ENCODE measurements at regions not wholly inside any gene's neighbourhood (a gene's known extent, or its start where the extent isn't known, plus 50 kb on each side); places are given as distances from the start of the nearest gene placed in this dataset.

- TF ChIP-seq ELF4 (IDR thresholded peaks at IDR 0.05) (no peak), TARDBP (IDR thresholded peaks at IDR 0.05) (no peak)
These were observed 110.3 kb downstream of the SLC25A47 start for GRCh38 chr14:100433428-100433814.

Measured in HEK293T (cell line).